ENCODE measurements at regions not wholly inside any gene's neighbourhood (a gene's known extent, or its start where the extent isn't known, plus 50 kb on each side); places are given as distances from the start of the nearest gene placed in this dataset.
"Not testable (repeated sequence)": the region's sequence is repeated elsewhere in the genome, so short reads cannot be mapped to it uniquely, and the experiment has no call there.

- DNase-seq: peak; percentile 26
Observed at GRCh38 chr21:35178827-35179226, 129.7 kb upstream of the RUNX1 start.

DNA sequence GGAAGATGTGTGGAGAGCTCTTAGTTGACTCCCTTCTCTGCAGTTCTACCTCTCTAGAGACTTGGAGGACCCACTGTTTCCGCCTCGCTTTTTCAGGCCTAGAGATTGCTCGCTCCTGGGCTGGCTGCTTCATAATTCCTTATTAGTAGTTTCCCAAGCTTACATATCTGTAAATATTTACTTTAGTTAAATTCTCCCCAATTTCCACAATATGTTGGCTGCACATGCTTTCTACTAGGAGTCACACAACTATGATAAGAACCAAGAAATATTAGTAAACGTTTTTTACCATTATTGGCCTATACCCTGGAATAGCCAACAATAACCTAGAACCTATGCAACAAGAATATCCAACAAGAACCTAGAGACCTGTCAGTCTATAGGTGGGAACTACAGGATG, 129.0 kb upstream of the RUNX1 start:
- DNase-seq: no peak

DNA sequence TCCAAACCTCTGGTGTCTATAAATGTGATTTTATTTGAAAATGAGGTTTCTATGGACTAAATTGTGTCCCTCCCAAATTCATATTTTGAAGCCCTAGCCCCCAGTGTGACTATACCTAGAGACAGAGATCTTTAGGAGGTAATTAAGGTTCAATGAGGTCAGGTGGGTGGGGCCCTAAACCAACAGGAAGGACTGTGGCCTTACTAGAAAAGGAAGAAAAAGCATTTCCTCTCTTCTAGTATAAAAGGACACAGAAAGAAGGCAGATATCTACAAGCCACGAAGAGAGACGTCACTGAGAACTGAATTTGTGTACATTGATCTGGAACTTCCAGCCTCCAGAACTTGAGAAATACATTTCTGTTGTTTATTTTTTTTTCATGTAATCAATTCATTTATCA, 123.1 kb upstream of the RUNX1 start:
- peak; percentile 22 for DNase-seq

DNA sequence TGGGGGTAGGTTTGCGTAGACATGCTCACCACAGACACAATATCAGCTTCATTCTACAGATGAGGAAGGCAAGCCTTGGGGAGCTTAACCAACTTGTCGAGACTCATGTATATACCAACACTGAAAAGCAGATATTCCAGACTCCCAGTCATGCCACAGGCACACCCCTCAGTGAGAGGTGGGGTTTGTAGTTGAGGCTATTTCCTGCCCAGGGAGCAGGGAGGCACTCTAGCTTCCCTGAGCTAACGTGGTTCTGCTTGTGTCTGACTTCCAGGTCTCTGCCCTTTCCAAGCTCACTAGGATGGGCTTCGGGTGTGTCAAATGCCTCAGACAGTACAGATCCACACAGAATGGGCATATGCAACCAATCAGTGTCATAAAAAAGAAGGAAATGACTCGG, 122.3 kb upstream of the RUNX1 start:
- no peak for DNase-seq

GRCh38 chr21:35170818-35171217, 121.7 kb upstream of the RUNX1 start:
- no peak for DNase-seq

DNA sequence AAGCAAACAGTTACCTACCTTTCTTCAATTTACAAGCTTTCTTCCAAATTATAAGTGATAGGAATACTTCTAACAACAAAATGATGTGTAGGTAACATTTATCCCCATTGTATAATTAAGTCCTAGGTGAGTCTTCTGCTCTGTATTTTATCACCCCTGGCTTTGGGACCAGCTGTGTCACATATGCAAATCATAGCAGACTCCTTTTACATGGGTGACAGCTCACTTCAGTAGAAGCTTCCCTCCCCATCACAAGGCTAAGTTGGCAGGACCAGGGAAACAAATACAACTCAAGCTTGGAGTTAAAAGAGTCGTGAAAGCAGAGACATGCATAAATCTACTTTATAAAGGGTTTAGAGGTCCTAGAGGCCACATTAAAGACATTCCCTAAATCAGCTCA, 121.1 kb upstream of the RUNX1 start:
- no peak for DNase-seq

DNA sequence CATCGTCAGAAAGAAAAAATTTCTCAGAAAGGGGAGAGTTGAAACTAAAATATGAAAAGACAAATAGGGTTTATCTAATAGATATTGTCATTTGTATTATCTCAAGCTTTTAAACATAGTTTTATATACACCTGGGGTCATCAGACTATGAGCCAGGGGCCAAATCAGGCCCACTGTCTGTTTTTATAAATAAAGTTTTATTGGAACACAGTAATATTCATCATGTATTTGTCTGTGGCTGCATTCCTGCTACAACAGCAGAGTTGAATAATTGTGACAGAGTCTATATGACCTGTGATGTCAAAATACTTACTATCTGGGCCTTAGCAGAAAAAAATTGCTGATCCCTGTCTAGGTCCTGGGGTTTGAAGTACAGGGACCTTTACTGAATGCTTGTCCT, 120.5 kb upstream of the RUNX1 start:
- DNase-seq: no peak

DNA sequence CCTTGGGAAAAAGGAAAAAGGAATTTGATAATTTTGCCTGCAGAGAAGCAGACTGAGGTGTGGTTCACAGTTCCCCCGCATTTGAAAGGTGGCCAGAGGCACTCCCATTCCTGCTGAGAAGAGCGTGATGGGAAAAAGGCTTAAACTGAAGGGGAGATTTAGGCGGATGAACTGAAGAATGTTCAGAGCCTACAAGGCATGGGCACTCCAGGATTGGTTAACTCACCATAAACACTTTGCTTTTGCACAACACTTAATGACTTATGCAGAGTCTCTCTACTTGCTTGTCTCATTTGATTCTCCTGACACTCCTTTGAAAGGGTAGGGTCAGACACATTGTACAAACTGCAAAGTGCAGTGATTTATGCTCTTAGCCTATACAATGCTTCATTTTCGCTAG, 119.6 kb upstream of the RUNX1 start:
- DNase-seq: peak; percentile 16

GRCh38 chr21:35164971-35165483, 115.9 kb upstream of the RUNX1 start:
- DNase-seq: no peak

- DNase-seq: no peak
Observed at GRCh38 chr21:35164380-35164779, 115.3 kb upstream of the RUNX1 start.

DNA sequence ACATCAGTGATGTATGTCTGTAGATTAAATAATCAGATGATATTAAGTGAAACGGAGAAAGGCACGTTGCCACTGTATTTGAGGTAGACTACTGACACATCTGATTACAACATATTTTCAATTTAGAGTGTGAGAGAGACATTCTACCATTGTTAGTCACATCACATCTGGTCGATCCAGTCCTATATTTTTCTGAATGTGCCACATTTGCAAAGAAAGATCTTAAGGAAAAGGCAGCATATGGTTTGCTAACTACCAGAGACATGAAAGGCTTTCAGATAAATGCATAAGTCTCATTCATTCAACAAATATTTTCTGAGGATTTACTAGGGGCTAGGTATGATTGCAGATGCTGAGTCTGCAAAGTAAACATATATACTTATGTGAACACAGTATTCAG, 114.3 kb upstream of the RUNX1 start:
- DNase-seq: no peak

DNA sequence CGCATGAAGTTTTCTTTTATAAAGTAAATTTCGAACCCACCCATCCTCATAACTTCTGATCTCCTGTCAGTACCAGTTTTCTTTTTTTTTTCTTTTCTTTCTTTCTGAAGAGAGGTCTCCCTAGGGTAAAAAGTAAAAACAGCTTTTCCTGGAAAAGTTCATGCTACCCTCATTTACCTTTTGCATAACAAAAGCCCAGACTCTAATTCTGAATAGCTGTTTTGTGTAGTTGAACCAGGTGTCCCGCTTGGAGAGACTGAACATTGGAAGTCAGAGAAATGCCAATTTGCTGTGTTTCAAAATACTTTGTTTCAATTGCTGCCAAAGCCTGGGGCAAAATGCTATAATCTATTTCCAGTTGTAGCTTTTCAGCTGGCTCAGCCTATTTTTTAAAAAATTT, 113.7 kb upstream of the RUNX1 start:
- no peak for DNase-seq

- no peak for DNase-seq
Observed at GRCh38 chr21:35159881-35160280, 110.8 kb upstream of the RUNX1 start.

- DNase-seq: not testable (repeated sequence)
Observed at GRCh38 chr21:35157374-35157773, 108.3 kb upstream of the RUNX1 start.

GRCh38 chr21:35156293-35157278, 107.5 kb upstream of the RUNX1 start:
- DNase-seq: no peak

DNA sequence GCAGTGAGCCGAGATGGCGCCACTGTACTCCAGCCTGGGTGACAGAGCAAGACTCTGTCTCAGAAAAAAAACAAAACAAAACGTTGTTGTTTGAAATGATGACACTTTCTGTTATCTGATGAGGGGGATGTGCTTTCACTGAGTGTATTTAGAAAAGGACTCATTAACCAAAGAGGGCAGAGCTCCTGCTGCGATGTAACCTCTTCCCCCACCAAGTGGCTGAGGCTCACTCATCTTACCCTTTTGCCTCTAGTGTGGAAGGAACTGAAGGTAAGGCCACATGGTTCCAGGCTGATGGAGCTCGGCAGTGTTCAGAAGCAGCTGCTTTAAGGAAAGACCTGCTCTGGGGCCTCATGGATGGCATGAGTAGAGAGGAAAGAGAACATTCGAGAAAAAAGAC, 105.7 kb upstream of the RUNX1 start:
- DNase-seq: no peak

DNA sequence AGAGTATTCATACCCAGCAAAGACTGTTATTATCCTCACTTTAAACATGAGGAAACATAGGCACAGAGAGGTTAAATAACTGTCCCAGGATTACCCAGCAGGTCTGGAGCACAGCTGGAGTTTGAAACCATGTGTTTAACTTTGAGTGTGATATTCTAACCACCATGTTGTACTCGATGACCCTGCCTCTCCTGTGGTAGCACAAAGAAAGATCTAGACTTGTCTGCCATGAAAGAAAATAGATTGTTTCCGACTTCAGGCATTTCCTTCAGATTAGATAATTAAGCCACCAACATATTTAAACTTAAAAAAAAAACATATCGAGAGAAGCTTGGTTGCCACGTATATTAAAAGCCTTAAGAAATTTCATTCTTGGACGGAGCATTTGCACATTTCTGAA, 104.6 kb upstream of the RUNX1 start:
- DNase-seq: no peak

- peak; percentile 74 for DNase-seq
Observed at GRCh38 chr21:35150562-35151226, 101.6 kb upstream of the RUNX1 start.

- no peak for DNase-seq
Observed at GRCh38 chr21:35149698-35150097, 100.6 kb upstream of the RUNX1 start.

DNA sequence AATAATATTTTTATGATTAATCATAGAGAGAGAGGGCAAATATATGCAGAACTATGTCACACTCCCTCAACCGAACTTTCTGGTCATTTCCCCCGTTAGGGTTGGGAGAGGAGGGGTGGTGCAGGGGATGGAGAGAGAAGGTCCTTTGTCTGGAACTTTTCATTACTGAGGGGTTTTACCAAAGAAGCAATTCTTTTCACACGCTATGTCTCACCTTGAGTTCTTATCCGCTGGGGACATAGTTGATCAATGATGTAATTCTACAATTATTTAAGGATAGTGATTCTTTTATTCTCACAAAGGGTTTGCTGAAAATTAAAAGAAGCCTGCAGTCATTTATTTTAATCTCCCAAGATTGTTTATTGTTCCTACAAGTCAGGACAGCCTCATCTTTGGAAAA, 98.3 kb upstream of the RUNX1 start:
- DNase-seq: no peak

GRCh38 chr21:35145626-35146233, 96.6 kb upstream of the RUNX1 start:
- DNase-seq: no peak

GRCh38 chr21:35144978-35145377, 95.9 kb upstream of the RUNX1 start:
- DNase-seq: no peak

DNA sequence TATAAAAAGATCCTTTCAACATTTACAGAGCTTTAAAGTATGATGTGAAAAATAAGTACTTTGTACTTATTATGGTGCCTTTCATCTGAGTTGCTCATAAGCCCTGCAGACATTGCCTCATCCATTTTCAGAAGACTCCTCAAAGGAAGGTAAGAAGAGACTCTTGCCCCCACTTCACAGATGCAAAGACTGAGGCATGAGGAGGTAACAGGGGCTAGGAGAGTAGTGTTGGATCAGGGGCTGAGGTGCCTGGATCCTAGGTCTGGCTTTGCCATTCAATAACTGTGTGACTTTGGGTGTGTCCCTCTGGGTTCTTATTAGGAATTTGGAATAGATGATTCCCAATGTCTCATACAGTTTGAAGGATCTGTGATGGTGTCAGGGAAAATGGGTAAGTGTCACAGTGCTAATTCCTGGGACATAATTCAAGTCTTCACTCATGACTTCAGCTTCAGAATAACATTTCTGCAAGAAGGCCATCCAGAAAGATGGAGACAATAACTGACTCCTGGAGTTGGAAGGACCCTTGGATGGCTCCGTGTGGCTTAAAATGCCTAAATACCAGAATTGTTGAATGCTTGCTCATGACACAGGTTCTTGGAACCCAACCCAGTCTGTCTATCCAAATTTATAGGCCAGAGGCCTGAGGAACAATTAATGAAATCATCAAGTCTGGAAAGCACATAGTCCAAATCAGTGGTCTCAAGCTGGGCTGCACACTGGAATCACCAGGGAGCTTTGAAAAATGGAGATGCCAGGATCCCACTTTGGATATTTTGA, 93.1 kb upstream of the RUNX1 start:
- no peak for DNase-seq

Data from inflammatory macrophage treated with lipopolysaccharide for 4 hours (primary cell).